ENCODE measurements at regions not wholly inside any gene's neighbourhood (a gene's known extent, or its start where the extent isn't known, plus 50 kb on each side); places are given as distances from the start of the nearest gene placed in this dataset.
"Not testable (repeated sequence)": the region's sequence is repeated elsewhere in the genome, so short reads cannot be mapped to it uniquely, and the experiment has no call there.

DNA sequence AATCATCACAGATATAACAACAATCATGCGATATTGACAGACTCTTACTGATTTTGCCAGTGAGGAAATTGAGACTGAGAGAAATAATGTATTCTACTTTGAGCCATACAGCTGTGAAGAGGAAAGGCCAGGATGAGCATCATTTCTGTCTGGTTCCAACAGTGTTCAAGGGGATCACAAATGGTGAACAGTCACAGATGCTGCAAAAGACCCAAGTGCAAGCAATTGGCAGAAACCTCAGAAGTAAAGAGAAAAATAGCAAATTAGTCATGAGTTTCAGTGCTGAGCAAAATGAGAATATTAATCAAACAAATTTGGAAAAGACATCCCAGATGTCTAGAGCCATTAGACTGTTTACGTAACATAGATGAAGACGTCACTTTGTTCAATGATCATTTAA lies 114.1 kb downstream of the RAB38 start:
- H3K27me3 Mint-ChIP-seq = peaks cover 15% of the 10 kb centered on the region
- H3K4me3 Mint-ChIP-seq = no peak overlapping the region
- no peaks in the 10 kb centered on the region for H3K9me3 Mint-ChIP-seq
- H3K36me3 Mint-ChIP-seq (ENCODE audit: low read depth) = no peaks in the 10 kb centered on the region
- DNase-seq = no peak
- no peaks in the 10 kb centered on the region for H3K4me1 Mint-ChIP-seq (ENCODE audit: low read depth)
- no peak overlapping the region for H3K27ac Mint-ChIP-seq

DNA sequence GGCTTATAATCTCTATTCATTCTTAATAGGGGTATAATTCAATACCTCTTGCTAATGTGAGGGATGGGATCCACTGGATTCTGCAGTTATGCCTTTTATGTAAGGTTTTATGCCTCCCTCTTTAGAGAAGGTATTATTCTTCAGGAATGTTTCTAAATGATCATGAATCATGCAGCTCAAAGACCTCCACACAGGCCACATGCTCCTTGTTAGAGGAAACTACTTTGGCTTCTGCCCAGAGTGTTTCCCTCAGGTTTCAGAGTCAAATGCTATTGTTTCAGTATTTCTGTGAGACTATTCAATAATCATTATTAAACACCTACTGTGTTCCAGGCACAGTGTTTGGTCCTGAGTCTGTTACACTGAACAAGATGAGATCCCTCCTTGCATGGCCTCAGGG lies 115.9 kb downstream of the RAB38 start:
- DNase-seq = no peak

DNA sequence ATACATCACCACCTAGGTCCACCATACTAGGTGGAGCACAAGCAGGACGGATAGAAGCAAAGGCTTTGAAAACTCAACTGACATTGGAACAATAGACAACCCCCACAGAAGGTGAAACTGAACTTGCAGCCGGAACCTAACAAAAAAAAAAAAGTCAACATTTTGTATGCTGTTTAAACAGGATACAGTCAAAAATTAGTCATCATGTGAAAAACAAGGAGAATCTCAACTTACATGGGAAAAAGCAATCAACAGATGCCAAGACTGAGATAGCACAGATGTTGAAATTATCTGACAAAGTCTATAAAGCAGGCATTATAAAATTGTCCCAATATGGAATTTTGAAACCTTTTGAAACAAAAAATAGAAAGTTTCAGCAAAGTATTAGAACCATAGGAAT lies 123.8 kb downstream of the RAB38 start:
- Mint-ChIP-seq H3K9me3 (no peaks in the 10 kb centered on the region), H3K27ac (no peak overlapping the region), H3K36me3 (ENCODE audit: low read depth) (no peaks in the 10 kb centered on the region), H3K4me3 (no peak overlapping the region), H3K27me3 (peaks cover 6% of the 10 kb centered on the region), H3K4me1 (ENCODE audit: low read depth) (peaks cover 2% of the 10 kb centered on the region)
- no peak for DNase-seq

More for the DNA sequence above, 115.9 kb downstream of the RAB38 start:
- no peak overlapping the region for H3K4me3 Mint-ChIP-seq
- H3K27me3 Mint-ChIP-seq = peaks cover 11% of the 10 kb centered on the region
- no peaks in the 10 kb centered on the region for H3K4me1 Mint-ChIP-seq (ENCODE audit: low read depth)
- no peaks in the 10 kb centered on the region for H3K36me3 Mint-ChIP-seq (ENCODE audit: low read depth)
- no peaks in the 10 kb centered on the region for H3K9me3 Mint-ChIP-seq
- H3K27ac Mint-ChIP-seq = no peak overlapping the region

DNA sequence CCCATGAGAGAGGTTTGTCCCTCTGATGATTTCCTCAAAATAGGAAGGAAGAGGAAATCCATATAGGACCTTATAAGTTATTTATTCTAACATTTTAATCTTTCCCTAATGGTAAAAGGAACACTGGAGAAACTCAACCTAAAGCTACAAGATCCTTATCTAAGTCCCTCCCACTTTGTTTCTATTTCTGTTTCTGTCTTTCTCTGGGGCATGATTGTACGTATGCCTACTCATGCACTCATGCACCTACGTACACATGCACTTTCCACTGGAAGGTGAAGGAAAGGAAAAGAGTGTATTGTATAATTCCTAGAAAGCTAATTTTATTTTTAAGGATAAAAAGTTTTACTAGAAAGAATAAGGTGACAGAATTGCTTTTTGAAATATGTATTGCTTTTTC lies 125.0 kb downstream of the RAB38 start:
- H3K27ac Mint-ChIP-seq = no peak overlapping the region
- DNase-seq = no peak
- H3K9me3 Mint-ChIP-seq = no peaks in the 10 kb centered on the region
- peaks cover 4% of the 10 kb centered on the region for H3K27me3 Mint-ChIP-seq
- H3K4me1 Mint-ChIP-seq (ENCODE audit: low read depth) = peaks cover 2% of the 10 kb centered on the region
- no peaks in the 10 kb centered on the region for H3K36me3 Mint-ChIP-seq (ENCODE audit: low read depth)
- no peak overlapping the region for H3K4me3 Mint-ChIP-seq

DNA sequence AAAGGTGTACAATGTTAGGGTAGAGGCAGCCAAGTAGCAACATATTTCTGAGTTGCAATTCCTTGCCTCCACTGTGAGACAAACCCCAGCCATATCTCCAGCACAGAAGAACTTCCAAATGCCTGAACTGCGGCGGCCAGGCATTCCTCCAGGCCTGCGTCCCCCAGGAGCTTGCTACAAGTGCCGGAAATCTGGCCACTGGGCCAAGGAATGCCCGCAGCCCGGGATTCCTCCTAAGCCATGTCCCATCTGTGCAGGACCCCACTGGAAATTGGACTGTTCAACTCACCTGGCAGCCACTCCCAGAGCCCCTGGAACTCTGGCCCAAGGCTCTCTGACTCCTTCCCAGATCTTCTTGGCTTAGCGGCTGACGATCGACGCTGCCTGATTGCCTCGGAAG lies 130.0 kb downstream of the RAB38 start:
- H3K4me3 Mint-ChIP-seq; DNase-seq; H3K4me1 Mint-ChIP-seq (ENCODE audit: low read depth); H3K36me3 Mint-ChIP-seq (ENCODE audit: low read depth); H3K27ac Mint-ChIP-seq; H3K9me3 Mint-ChIP-seq: not testable (repeated sequence)
- H3K27me3 Mint-ChIP-seq = peaks cover 21% of the 10 kb centered on the region

DNA sequence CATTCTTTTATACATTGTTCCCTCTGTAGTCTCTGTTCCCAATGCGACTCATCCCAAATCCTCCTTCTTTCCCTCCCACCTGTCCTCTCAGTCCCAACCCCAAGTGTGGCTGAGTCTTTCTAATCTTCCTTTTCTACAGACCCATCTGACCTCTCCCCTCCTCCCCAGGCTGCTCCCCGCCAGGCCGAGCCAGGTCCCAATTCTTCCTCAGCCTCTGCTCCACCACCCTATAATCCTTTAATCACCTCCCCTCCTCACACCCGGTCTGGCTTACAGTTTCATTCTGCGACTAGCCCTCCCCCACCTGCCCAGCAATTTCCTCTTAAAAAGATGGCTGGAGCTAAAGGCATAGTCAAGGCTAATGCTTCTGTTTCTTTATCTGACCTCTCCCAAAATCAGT lies 130.6 kb downstream of the RAB38 start:
- H3K27me3 Mint-ChIP-seq = peaks cover 26% of the 10 kb centered on the region
- H3K4me1 Mint-ChIP-seq (ENCODE audit: low read depth); H3K36me3 Mint-ChIP-seq (ENCODE audit: low read depth); H3K4me3 Mint-ChIP-seq; H3K9me3 Mint-ChIP-seq; DNase-seq; H3K27ac Mint-ChIP-seq: not testable (repeated sequence)

DNA sequence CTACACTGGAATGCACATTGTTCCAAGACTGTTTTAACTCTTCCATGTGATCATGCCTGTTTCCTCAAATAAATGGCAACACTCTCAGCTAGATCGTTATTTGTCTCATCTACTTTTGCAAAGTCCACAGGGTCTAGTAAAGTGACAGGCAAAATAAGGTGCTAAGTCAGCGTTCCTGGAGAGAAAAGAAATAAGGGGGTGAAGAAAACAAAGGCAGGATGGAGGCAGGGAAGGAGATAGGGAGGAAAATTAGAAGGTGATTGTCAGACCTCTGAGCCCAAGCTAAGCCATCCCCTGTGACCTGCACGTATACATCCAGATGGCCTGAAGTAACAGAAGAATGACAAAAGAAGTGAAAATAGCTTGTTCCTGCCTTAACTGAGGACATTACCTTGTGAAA lies 132.1 kb downstream of the RAB38 start:
- Mint-ChIP-seq H3K27me3 (peaks cover 29% of the 10 kb centered on the region), H3K4me3 (no peak overlapping the region), H3K27ac (no peak overlapping the region), H3K4me1 (ENCODE audit: low read depth) (no peaks in the 10 kb centered on the region), H3K36me3 (ENCODE audit: low read depth) (no peaks in the 10 kb centered on the region), H3K9me3 (no peaks in the 10 kb centered on the region)
- DNase-seq = no peak

DNA sequence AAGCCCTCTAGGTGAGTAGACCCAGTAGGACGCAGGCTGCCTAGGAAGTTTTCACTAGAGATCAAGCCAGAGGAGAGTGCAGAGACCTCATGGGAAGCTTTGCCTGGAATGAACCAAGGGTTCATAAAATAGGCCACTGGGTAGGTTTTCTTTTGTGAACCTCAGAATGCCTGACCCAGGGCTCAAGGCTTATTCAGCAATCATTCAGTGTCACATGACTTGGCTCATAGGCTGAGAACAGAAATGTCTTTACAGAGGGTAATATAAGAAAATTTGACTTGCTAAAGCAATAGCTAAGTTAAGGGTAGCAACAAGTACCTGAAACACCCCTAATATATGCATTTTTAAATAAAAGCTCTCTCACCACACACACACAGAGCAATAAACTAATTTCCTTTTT lies 132.6 kb downstream of the RAB38 start:
- DNase-seq = no peak
- Mint-ChIP-seq H3K27me3 (peaks cover 29% of the 10 kb centered on the region), H3K36me3 (ENCODE audit: low read depth) (no peaks in the 10 kb centered on the region), H3K4me3 (no peak overlapping the region), H3K9me3 (no peaks in the 10 kb centered on the region), H3K4me1 (ENCODE audit: low read depth) (no peaks in the 10 kb centered on the region), H3K27ac (no peak overlapping the region)

DNA sequence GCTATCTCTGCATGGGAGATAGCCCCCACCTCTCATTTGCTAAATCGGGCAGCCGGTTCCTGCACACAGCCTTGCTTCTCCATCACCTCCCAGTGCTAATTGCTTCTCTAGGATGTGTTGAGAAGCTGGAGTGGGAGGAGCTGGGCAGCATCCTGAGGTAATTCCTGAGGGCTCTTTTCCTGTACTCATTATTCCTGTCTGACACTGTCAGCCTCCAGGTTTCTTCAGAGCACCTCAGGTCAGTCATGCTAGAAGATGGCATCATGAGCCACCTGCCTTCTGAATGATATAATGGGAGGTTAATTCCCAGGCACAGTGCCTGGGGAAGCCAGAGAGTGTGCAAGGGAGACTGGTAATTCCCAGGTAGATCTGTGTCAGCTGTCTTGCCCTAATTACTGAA lies 133.0 kb downstream of the RAB38 start:
- Mint-ChIP-seq H3K9me3 (no peaks in the 10 kb centered on the region), H3K27ac (no peak overlapping the region), H3K36me3 (ENCODE audit: low read depth) (no peaks in the 10 kb centered on the region), H3K4me1 (ENCODE audit: low read depth) (no peaks in the 10 kb centered on the region), H3K4me3 (no peak overlapping the region), H3K27me3 (peaks cover 29% of the 10 kb centered on the region)
- DNase-seq = no peak

DNA sequence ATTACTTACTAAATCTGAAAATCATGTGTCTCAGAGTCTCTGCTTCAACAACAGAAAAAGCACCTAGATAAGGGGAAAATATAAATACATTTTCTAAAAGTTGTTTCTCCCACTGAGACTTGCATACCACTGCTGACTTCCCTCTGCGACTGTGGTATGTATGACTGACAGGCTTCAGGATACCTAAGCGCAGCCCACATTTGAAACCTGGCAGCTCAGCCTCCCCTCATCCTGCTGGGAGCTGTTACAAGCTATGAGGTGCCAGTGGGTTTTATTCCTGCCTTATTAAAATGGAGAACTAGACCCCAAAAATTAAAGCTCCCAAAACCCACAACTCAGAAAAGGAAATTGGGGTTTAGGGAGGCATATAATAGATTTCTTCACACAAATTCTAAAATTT lies 133.6 kb downstream of the RAB38 start:
- Mint-ChIP-seq H3K4me1 (ENCODE audit: low read depth) (no peaks in the 10 kb centered on the region), H3K4me3 (no peak overlapping the region), H3K27ac (no peak overlapping the region), H3K36me3 (ENCODE audit: low read depth) (no peaks in the 10 kb centered on the region), H3K27me3 (peaks cover 29% of the 10 kb centered on the region), H3K9me3 (no peaks in the 10 kb centered on the region)
- no peak for DNase-seq

DNA sequence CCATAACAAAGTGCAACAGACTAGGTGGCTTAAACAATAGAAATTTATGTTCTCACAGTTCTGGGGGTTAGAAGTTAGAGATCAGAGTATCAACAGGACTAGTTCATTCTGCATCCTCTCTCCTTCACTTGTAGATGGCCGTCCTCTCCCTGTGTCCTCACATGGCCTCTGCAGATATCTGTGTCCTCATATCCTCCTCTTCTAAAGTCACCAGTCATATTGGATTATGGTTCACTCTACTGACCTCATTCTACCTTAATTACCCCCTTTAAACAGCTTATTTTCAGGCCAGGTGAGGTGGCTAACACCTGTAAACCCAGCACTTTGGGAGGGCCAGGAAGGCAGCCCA lies 135.1 kb downstream of the RAB38 start:
- peaks cover 28% of the 10 kb centered on the region for H3K27me3 Mint-ChIP-seq
- no peak overlapping the region for H3K4me3 Mint-ChIP-seq
- H3K4me1 Mint-ChIP-seq (ENCODE audit: low read depth) = no peaks in the 10 kb centered on the region
- no peak for DNase-seq
- H3K36me3 Mint-ChIP-seq (ENCODE audit: low read depth) = no peaks in the 10 kb centered on the region
- H3K9me3 Mint-ChIP-seq = no peaks in the 10 kb centered on the region
- H3K27ac Mint-ChIP-seq = no peak overlapping the region

DNA sequence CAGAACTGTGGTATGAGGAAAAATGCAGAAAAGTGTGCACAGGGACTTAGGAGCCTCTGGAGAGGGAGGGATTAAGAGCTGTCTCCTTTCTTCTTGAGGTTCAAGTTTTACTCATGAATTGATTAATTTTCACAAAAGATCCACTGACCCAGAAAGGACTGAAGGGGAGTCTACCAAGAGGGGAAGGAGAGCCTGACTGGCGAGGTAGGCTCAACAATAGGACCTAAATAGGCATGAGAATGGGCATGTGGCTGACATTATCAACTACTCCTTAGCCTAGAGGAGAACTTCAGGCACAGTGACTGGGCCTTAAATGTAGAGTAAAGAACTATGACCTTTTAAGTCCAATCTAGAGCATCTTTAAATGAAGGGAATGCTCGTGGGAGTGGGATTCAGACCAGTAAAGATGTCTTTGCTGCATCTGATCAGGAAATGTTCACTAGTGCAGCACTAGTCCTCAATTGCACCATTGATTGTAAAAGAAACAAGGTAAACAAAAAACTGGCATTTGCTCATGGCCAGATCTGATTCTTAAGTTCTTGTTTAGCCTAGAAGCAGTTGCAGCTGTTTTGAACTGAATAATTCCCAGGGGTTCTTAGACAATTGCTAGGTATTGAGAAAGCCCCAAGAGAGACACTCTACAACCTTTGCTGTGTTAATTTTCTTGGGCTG lies 135.6 kb downstream of the RAB38 start:
- Mint-ChIP-seq H3K27me3 (peaks cover 23% of the 10 kb centered on the region), H3K27ac (no peak overlapping the region), H3K4me3 (no peak overlapping the region), H3K4me1 (ENCODE audit: low read depth) (no peaks in the 10 kb centered on the region), H3K9me3 (no peaks in the 10 kb centered on the region), H3K36me3 (ENCODE audit: low read depth) (no peaks in the 10 kb centered on the region)
- DNase-seq = no peak

DNA sequence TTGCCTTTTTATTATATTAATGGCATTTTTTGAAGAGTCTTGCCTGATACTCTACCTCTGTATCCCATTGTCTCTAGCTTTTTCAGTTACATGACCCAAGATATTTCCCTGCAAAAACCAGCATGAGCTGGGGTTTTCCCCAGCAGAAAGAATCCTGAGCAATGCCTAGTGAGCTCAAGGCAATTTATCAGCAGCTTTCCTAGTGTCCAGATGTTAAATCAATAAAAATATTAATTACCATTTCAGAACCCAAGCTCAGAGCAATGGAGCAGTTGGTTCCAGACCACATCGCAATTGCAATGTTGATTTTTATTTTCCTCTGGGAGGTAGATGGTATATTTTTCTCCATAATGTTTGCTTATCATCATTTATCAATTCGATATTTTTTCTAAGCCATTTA lies 137.2 kb downstream of the RAB38 start:
- H3K27me3 Mint-ChIP-seq = peaks cover 14% of the 10 kb centered on the region
- no peak overlapping the region for H3K4me3 Mint-ChIP-seq
- DNase-seq = no peak
- no peaks in the 10 kb centered on the region for H3K4me1 Mint-ChIP-seq (ENCODE audit: low read depth)
- H3K36me3 Mint-ChIP-seq (ENCODE audit: low read depth) = no peaks in the 10 kb centered on the region
- no peak overlapping the region for H3K27ac Mint-ChIP-seq
- H3K9me3 Mint-ChIP-seq = no peaks in the 10 kb centered on the region

DNA sequence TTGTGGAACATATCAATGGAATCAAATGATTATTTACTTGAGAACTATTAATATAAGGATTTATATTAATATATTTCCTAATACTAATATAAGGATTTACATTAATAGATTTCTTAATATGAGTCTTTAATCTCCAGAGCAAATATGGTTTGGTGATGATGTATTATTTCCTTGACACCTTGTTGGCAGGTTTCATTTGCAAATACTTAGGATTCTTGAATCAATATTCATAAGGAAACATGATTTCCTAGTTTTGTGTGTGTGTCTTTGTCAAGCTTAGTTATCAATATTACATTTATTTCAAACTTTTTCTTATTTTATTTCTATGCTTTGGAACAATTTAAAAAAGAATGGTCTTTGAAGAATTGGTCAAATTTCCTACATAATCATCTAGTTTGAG lies 138.5 kb downstream of the RAB38 start:
- no peak for DNase-seq
- no peak overlapping the region for H3K4me3 Mint-ChIP-seq
- no peaks in the 10 kb centered on the region for H3K4me1 Mint-ChIP-seq (ENCODE audit: low read depth)
- no peak overlapping the region for H3K27ac Mint-ChIP-seq
- no peaks in the 10 kb centered on the region for H3K36me3 Mint-ChIP-seq (ENCODE audit: low read depth)
- peaks cover 8% of the 10 kb centered on the region for H3K27me3 Mint-ChIP-seq
- no peaks in the 10 kb centered on the region for H3K9me3 Mint-ChIP-seq

DNA sequence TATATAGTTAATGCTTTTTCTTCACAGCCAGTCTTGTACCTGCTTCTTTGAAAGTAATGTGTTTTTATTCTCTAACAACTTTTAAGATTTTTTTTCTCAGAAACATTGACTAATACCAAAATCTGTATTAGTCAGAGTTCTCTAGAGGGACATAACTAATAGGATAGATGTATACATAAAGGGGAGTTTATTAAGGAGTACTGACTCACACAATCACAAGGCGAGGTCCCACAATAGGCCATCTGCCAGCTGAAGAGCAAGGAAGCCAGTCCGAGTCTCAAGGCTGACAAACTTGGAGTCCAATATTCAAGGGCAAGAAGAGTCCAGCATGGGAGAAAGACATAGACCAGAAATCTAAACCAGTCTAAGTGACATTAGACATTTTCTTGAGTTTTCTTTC lies 140.0 kb downstream of the RAB38 start:
- DNase-seq = no peak
- no peaks in the 10 kb centered on the region for H3K4me1 Mint-ChIP-seq (ENCODE audit: low read depth)
- H3K36me3 Mint-ChIP-seq (ENCODE audit: low read depth) = no peaks in the 10 kb centered on the region
- H3K9me3 Mint-ChIP-seq = no peaks in the 10 kb centered on the region
- H3K27me3 Mint-ChIP-seq = peaks cover 8% of the 10 kb centered on the region
- H3K4me3 Mint-ChIP-seq = no peak overlapping the region
- no peak overlapping the region for H3K27ac Mint-ChIP-seq

DNA sequence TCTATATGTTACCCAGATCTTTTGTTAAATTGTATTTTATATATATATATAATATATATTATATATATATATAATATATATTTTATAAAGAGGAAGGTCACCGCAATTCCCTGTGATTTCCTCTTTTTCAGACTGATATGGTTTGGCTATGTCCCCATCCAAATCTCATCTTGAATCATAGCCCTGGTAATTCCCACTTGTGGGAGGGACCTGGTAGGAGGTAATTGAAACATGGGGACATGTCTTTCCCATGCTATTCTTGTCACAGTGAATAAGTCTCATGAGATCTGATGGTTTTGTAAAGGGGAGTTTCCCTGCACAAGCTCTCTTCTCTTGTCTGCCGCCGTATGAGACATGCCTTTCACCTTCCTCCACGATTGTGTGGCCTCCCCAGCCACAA lies 157.6 kb downstream of the RAB38 start:
- peaks cover 6% of the 10 kb centered on the region for H3K27me3 Mint-ChIP-seq
- no peaks in the 10 kb centered on the region for H3K36me3 Mint-ChIP-seq (ENCODE audit: low read depth)
- H3K27ac Mint-ChIP-seq = no peak overlapping the region
- DNase-seq = no peak
- no peaks in the 10 kb centered on the region for H3K4me1 Mint-ChIP-seq (ENCODE audit: low read depth)
- no peaks in the 10 kb centered on the region for H3K9me3 Mint-ChIP-seq
- no peak overlapping the region for H3K4me3 Mint-ChIP-seq

All from activated T-cell treated with anti-CD3 and anti-CD28 coated beads, Interleukin-2, amount 50 U/mL, for 24 hours (primary cell).